HG03066 (cell line): ENCODE measurements at regions not wholly inside any gene's neighbourhood (a gene's known extent, or its start where the extent isn't known, plus 50 kb on each side); places are given as distances from the start of the nearest gene placed in this dataset.

ENCODE experiments used
- ATAC-seq: cut with Tn5 transposase; IDR thresholded peaks from one replicate; pipeline ENCODE4 v1.9.1; 2021; ENCODE audit warnings: low read depth; ENCODE audit not compliant: unreplicated experiment

DNA sequence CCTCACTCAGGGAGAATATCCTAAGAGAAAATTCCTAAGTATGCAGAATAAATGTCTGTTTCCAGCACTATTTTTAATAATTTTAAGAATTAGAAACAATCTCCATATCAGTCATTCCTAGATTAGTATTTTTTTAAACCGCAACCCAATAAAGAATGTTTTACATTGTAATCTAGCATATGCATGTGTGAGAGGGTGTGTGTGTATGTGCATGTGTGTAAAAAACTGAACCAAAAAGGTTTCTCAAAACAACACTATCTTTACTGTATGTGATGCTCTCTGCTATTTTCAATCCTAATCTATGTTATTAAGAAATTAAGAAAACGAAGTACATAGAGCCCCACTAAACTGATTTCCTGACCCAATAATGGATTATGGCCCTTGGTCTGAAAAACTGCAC lies 90.6 kb upstream of the AKIP1 start:
- no peak for ATAC-seq

- ATAC-seq, result no peak
These were observed 88.5 kb upstream of the AKIP1 start for GRCh38 chr11:8822469-8822868.

- no peak for ATAC-seq
These were observed 87.7 kb upstream of the AKIP1 start for GRCh38 chr11:8823174-8823742.

GRCh38 chr11:8826139-8826786 lies 84.7 kb upstream of the AKIP1 start:
- ATAC-seq, result no peak

- ATAC-seq, result no peak
These were observed 84.0 kb upstream of the AKIP1 start for GRCh38 chr11:8826901-8827560.

- no peak for ATAC-seq
These were observed 82.9 kb upstream of the AKIP1 start for GRCh38 chr11:8828046-8828445.

DNA sequence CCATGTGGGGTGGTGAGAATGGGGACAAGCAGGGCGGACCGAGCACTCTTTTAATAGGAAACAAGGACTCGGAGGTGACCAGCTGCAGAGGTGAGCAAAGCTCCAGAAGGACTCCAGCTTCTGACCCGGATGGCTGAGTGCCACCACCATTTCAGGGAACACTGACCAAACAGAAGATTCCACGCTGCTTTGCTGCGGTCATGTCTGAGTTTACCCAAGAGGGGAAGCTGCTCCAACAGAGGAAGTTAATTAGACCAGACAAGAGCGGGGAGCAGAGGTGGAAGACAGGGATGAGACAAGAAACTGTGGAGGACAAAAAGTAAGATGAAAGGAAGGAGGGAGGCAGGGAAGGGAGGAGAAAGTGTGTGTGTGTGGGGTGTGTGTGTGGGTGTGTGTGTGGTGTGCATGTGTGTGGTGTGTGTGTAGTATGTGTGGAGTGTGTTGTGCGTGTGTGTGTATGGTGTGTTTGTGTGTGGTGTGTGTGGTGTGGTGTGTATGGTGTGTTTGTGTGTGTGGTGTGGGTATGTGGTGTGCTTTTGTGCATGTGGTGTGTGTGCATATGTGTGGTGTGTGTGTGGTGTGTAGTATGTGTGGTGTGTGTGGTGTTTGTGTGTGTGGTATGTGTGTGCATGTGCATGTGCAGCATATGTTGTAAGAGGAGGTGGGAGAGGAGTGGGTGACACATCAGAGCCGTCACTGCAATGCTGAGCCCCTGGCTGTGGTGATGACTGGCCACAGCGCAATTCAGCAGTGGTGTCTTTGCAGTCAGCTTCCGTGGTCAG lies 82.2 kb upstream of the AKIP1 start:
- no peak for ATAC-seq

- no peak for ATAC-seq
These were observed 81.4 kb upstream of the AKIP1 start for GRCh38 chr11:8829556-8829955.

GRCh38 chr11:8830641-8831040 lies 80.3 kb upstream of the AKIP1 start:
- no peak for ATAC-seq

DNA sequence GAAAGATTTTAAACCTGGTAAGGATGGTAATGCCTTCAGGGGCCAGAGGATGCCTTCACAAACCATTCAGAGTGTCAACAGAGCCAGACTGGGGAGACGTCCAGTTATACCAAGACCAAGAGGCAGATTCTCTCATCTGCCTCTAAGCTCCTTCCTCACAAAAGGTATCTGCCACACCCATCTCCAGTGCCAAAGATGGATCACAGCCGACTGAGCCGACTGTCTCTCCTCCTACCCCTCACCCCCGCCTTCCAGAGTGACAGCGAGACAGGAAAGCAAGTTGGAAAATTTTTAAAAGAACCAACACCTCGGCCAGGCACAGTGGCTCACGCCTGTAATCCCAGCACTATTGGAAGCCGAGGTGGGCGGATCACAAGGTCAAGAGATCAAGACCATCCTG lies 79.1 kb upstream of the AKIP1 start:
- no peak for ATAC-seq

- ATAC-seq, result peak; percentile 67
These were observed 78.3 kb upstream of the AKIP1 start for GRCh38 chr11:8832571-8833260.

GRCh38 chr11:8833568-8834315 lies 77.2 kb upstream of the AKIP1 start:
- ATAC-seq, result no peak

- ATAC-seq, result no peak
These were observed 76.6 kb upstream of the AKIP1 start for GRCh38 chr11:8834379-8834778.

- ATAC-seq, result no peak
These were observed 72.7 kb upstream of the AKIP1 start for GRCh38 chr11:8838248-8838647.

- ATAC-seq, result no peak
These were observed 71.6 kb upstream of the AKIP1 start for GRCh38 chr11:8839306-8839956.

- no peak for ATAC-seq
These were observed 70.7 kb upstream of the AKIP1 start for GRCh38 chr11:8839957-8840945.

GRCh38 chr11:8841899-8842298 lies 69.1 kb upstream of the AKIP1 start:
- no peak for ATAC-seq

DNA sequence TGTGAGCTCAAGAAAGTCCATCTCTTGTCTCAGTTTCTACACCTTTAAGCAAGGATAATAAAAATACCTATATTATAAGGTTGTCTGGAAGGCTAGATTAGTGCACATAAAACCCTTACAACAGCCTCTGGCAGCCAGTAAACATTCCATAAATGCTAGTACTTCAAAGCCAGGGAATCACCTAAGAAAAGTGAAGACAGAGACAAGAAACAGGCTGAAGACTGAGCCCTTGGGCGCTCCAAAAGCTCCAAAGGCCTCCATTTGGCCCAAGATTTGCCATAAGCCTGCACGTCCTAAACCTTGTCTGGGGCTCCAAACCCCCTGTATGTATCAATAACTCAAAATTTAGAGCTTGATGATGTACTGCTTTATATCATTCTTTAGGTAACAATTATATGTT lies 52.2 kb upstream of the AKIP1 start:
- no peak for ATAC-seq
